AG04450 (cell line): ENCODE measurements at regions not wholly inside any gene's neighbourhood (a gene's known extent, or its start where the extent isn't known, plus 50 kb on each side); places are given as distances from the start of the nearest gene placed in this dataset.
"Not testable (repeated sequence)": the region's sequence is repeated elsewhere in the genome, so short reads cannot be mapped to it uniquely, and the experiment has no call there.

Experiments used
- CTCF ChIA-PET: fragments of 300-600, 350-600 bp; formaldehyde crosslinking; extraction: SDS; loops from one replicate; lab custom pipeline; 2022; ENCODE audit warnings: antibody characterized with exemption, inconsistent platforms; lab: Charles Lee
- POLR2A ChIA-PET: fragments of 350-600 bp; formaldehyde crosslinking; extraction: SDS; loops from one replicate; lab custom pipeline; 2021; ENCODE audit warnings: antibody characterized with exemption, inconsistent platforms; lab: Yijun Ruan, JAX
- DNase-seq: peaks from one replicate; pipeline ENCODE4 v3.0.0-alpha.2; 2011; ENCODE audit warnings: low read depth, low spot score
- H3K27ac ChIP-seq: one replicate; pipeline ENCODE4 v1.5.1; 2012; ENCODE audit warnings: low read depth, low read length, control low read depth
- H3K27me3 ChIP-seq: one replicate; pipeline ENCODE4 v1.6.0; 2012; ENCODE audit warnings: low read length; ENCODE audit not compliant: control insufficient read depth, insufficient read depth
- H3K4me3 ChIP-seq: 2 replicates; pipeline ENCODE4 v1.5.1; 2011; ENCODE audit warnings: mild to moderate bottlenecking, low read depth, low read length, control low read depth
- H3K9me3 ChIP-seq: 2 replicates; pipeline ENCODE4 v1.5.1; 2012; ENCODE audit warnings: low read length; ENCODE audit not compliant: control insufficient read depth, insufficient read depth
- CTCF ChIP-seq: IDR thresholded peaks from 2 replicates; pipeline ENCODE4 v1.5.1; 2011; ENCODE audit warnings: low read depth, low read length, control low read depth, inconsistent platforms

- DNase-seq, result no peak
- TF ChIP-seq CTCF, result no peak
- CTCF ChIA-PET, result no interaction called here
- Histone ChIP-seq H3K4me3 (no peak overlapping the region), H3K9me3 (no peaks in the 10 kb centered on the region), H3K27me3 (no peaks in the 10 kb centered on the region), H3K27ac (no peak overlapping the region)
- POLR2A ChIA-PET, result no interaction called here
Measured at GRCh38 chr13:106089261-106089980, 446.0 kb downstream of the EFNB2 start.

DNA sequence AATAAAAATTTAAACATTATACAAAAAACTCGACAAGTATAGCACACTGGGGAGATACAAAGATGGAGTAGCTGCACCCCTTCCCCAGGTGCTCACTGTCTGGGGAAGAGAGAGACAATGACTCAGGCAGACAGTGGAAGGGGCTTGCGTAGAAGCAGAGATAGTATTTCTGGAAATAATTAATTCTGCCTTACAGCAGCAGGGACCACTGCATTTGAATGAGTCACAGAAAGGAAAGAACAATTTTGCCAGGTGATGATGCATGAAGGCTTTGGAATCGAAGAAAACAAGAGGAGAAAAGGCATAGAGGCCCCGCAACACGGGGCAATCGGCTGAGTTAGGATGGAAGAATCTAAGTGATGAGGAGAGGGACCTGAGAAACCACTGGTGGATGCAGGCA, 447.4 kb downstream of the EFNB2 start:
- no peaks in the 10 kb centered on the region for H3K9me3 ChIP-seq
- CTCF ChIA-PET, result no interaction called here
- DNase-seq, result no peak
- no peak overlapping the region for H3K4me3 ChIP-seq
- H3K27ac ChIP-seq, result no peak overlapping the region
- H3K27me3 ChIP-seq, result no peaks in the 10 kb centered on the region
- POLR2A ChIA-PET, result no interaction called here
- TF ChIP-seq CTCF, result no peak

- H3K27me3 ChIP-seq, result no peaks in the 10 kb centered on the region
- POLR2A ChIA-PET, result no interaction called here
- no peak overlapping the region for H3K27ac ChIP-seq
- no peak for TF ChIP-seq CTCF
- DNase-seq, result no peak
- no peak overlapping the region for H3K4me3 ChIP-seq
- CTCF ChIA-PET, result no interaction called here
- no peaks in the 10 kb centered on the region for H3K9me3 ChIP-seq
Measured at GRCh38 chr13:106087201-106087600, 448.3 kb downstream of the EFNB2 start.

- Histone ChIP-seq H3K4me3 (no peak overlapping the region), H3K27me3 (no peaks in the 10 kb centered on the region), H3K27ac (no peak overlapping the region), H3K9me3 (no peaks in the 10 kb centered on the region)
- ChIA-PET POLR2A (interaction anchor here (0.7 kb wide), 1 partner anchor 71 kb away, joined by 3 read pairs; no protein-coding TSS in a partner anchor), CTCF (interaction anchor here (0.6 to 1.2 kb wide), 2 partner anchors 168 to 436 kb away, joined by 3 to 4 read pairs; no protein-coding TSS in a partner anchor)
- peak; percentile 71 for TF ChIP-seq CTCF
- DNase-seq, result no peak
Measured at GRCh38 chr13:106083620-106084350, 451.7 kb downstream of the EFNB2 start.

- H3K27me3 ChIP-seq, DNase-seq, H3K9me3 ChIP-seq, H3K27ac ChIP-seq, POLR2A ChIA-PET, CTCF ChIA-PET, H3K4me3 ChIP-seq: not testable (repeated sequence)
Measured at GRCh38 chr13:106081221-106081620, 454.2 kb downstream of the EFNB2 start.
